Stomach (tissue), 4 donors: ENCODE measurements at regions not wholly inside any gene's neighbourhood (a gene's known extent, or its start where the extent isn't known, plus 50 kb on each side); places are given as distances from the start of the nearest gene placed in this dataset.

Experiments used
- POLR2AphosphoS5 ChIP-seq, 3 donors: sonication (generic); formaldehyde crosslinking; IDR thresholded peaks; one replicate each; pipeline ENCODE4 v1.6.1; 2016; ENCODE audit warnings: antibody characterized with exemption in 3 of 3
- TF ChIP-seq, protein P1 (sequence below), 7 experiments: fragments of 450-650 bp in 4 of 7; fragments of 200-600 bp in 3 of 7; sonication (generic) in 3 of 7; IDR thresholded peaks; one replicate each; pipeline ENCODE4 v1.5.1; 2016 to 2019; ENCODE audit warnings: antibody characterized with exemption in 7 of 7, control low read depth in 2 of 7, mild to moderate bottlenecking in 1 of 7

DNA sequence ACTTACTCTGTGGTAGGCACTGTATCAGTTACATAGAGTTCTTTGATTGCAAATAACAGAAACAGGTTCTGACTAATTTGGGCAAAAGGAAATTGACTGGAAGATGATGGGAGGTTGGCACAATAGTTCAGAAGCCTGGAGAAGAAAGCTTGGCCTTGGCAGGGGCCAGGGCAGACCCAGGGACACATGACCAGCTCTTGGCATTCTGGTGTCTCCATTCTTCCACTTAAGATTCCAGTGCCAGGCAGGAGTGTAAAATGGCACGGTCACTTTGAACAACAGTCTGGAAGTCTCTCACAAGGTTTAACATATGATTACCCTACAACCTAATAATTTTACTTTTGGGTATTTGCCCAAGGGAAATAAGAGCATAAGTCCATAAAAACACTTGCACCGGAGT, 175.9 kb downstream of the BCOR start:
- TF ChIP-seq, protein P1, sequence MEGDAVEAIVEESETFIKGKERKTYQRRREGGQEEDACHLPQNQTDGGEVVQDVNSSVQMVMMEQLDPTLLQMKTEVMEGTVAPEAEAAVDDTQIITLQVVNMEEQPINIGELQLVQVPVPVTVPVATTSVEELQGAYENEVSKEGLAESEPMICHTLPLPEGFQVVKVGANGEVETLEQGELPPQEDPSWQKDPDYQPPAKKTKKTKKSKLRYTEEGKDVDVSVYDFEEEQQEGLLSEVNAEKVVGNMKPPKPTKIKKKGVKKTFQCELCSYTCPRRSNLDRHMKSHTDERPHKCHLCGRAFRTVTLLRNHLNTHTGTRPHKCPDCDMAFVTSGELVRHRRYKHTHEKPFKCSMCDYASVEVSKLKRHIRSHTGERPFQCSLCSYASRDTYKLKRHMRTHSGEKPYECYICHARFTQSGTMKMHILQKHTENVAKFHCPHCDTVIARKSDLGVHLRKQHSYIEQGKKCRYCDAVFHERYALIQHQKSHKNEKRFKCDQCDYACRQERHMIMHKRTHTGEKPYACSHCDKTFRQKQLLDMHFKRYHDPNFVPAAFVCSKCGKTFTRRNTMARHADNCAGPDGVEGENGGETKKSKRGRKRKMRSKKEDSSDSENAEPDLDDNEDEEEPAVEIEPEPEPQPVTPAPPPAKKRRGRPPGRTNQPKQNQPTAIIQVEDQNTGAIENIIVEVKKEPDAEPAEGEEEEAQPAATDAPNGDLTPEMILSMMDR (IDR thresholded peaks at IDR 0.05), result no peak
- TF ChIP-seq POLR2AphosphoS5 (IDR thresholded peaks at IDR 0.05), result no peak
